ENCODE measurements at regions not wholly inside any gene's neighbourhood (a gene's known extent, or its start where the extent isn't known, plus 50 kb on each side); places are given as distances from the start of the nearest gene placed in this dataset.
"Not testable (repeated sequence)": the region's sequence is repeated elsewhere in the genome, so short reads cannot be mapped to it uniquely, and the experiment has no call there.

DNA sequence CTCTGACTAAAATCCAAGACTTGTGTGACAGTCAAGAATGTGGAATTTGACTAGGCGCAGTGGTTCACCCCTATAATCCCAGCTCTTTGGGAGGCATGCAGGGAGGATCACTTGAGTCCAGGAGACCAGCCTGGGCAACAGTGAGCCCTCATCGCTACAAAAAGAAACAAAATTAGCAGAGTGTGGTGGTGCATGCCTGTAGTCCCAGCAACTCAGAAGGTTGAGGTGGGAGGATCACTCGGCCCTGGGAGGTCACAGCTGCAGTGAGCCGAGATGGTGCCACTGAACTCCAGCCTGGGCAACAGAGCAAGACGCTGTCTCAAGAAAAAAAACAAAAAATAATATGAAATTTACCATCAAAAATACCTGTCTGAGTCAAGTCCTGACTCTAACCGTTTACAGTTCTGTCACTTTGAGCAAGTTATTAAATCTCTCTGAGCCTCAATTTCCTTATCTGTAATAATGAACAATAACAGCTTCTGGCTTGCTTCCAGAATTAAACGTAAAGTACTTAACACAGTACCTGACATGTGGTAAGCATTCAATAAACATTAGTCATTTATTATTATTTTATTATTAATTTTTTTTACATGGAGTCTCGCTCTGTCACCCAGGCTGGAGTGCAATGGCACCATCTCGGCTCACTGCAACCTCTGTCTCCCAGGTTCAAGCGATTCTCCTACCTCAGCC is 204.6 kb upstream of the TSC22D1 start:
- DNase-seq: no peak

DNA sequence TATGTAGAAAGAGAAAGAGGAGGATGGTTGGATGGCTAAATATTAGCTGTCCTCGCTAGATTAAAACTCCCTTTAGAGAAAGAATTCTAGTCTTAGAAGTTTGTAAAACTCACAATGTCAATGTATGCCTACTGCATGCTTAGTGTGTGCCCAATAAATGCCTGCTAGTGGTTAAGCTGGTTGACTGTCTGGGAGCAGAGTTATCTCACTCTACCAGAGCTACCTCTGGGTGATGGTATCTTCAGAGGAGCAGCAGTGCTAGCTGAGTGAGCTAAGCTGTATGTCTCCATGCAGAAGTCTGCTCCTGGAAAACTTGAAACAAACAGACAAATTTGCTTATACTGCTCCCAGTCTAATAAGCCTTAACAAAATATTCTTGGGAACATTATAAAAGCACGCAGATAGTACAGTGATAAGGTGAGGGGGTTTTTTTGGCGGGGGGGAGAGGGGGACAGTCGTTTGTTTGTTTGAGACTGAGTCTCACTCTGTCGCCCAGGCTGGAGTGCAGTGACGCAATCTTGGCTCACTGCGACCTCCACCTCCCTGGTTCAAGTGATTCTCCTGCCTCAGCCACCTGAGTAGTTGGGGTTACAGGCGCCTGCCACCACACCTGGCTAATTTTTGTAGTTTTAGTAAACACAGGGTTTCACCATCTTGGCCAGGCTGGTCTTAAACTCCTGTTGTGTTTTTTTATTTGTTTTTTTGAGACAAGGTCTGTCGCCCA is 202.8 kb upstream of the TSC22D1 start:
- DNase-seq: no peak

DNA sequence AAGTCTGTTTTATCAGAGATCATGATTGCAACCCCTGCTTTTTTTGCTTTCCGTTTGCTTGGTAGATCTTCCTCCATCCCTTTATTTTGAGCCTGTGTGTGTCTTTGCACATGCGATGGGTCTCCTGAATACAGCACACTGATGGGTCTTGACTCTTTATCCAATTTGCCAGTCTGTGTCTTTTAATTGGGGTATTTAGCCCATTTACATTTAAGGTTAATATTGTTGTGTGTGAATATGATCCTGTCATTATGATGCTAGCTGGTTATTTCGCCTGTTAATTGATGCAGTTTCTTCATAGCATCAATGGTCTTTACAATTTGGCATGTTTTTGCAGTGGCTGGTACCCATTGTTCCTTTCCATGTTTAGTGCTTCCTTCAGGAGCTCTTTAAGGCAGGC is 199.2 kb upstream of the TSC22D1 start:
- DNase-seq: not testable (repeated sequence)

- no peak for DNase-seq
Measured at GRCh38 chr13:44770951-44771350, 194.8 kb upstream of the TSC22D1 start.

GRCh38 chr13:44769686-44770085 is 193.6 kb upstream of the TSC22D1 start:
- DNase-seq: peak in 2 of 3 donors; percentile 47 to 60

- peak; percentile 85 to 96 (median 96) for DNase-seq
Measured at GRCh38 chr13:44768775-44769581, 192.8 kb upstream of the TSC22D1 start.

- peak; percentile 83 to 87 (median 85) for DNase-seq
Measured at GRCh38 chr13:44768239-44768638, 192.1 kb upstream of the TSC22D1 start.

GRCh38 chr13:44765001-44765471 is 188.9 kb upstream of the TSC22D1 start:
- DNase-seq: peak in 1 of 3 donors; percentile 6

GRCh38 chr13:44764302-44764692 is 188.2 kb upstream of the TSC22D1 start:
- peak in 1 of 3 donors; percentile 37 for DNase-seq

DNA sequence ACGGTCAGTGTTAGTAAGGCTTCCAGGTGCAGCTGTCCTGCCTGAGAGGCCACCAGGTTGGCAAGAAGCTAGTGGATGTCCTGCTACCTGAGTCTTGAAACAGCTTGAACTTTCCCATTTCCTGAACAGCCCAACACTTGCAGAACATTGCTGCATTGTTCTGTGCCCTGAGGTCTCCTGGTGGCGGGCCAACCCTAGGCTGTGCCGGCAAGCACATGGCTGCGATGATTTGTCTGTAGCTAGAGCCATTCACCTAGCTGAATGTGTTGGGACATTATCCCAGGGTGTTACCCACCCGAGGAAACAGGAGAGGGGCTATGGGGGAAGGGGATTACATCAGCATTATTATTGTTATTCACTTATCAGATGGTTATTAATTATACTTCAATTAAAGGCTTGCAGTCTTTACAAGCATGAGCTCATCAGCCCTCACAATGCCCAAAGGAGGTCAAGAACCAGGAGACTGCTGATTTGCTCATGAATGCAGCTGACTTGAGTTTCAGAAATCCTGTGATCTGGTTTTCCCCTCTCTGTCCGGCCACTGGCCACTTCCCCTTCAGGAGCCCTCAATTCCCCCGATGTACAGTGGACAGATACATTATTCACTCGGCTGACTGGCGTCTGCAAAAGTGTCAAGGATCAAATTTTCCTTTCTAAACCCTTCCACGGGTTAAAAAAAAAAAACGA is 187.6 kb upstream of the TSC22D1 start:
- DNase-seq: peak; percentile 89 to 94 (median 91)

GRCh38 chr13:44762911-44763310 is 186.8 kb upstream of the TSC22D1 start:
- peak; percentile 46 to 60 (median 49) for DNase-seq

DNA sequence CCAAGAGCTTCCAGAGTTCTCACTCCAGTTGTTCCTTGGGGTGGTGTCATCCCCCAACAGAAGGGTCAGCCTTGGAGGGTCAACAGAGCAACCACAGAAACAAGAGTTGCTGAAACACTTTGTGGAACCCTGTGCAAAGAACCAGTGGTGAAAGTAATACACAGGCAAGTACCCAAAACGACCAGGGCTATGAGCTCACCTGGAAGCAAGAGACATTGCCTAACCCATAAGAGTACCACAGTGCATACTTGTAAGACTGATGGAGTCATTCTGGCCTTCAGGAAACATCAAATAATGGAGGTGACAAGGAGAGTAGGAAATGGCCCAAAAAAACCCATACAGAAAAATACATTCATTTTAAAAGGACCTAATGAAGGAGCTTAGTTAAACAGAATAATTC is 184.3 kb upstream of the TSC22D1 start:
- DNase-seq: no peak

DNA sequence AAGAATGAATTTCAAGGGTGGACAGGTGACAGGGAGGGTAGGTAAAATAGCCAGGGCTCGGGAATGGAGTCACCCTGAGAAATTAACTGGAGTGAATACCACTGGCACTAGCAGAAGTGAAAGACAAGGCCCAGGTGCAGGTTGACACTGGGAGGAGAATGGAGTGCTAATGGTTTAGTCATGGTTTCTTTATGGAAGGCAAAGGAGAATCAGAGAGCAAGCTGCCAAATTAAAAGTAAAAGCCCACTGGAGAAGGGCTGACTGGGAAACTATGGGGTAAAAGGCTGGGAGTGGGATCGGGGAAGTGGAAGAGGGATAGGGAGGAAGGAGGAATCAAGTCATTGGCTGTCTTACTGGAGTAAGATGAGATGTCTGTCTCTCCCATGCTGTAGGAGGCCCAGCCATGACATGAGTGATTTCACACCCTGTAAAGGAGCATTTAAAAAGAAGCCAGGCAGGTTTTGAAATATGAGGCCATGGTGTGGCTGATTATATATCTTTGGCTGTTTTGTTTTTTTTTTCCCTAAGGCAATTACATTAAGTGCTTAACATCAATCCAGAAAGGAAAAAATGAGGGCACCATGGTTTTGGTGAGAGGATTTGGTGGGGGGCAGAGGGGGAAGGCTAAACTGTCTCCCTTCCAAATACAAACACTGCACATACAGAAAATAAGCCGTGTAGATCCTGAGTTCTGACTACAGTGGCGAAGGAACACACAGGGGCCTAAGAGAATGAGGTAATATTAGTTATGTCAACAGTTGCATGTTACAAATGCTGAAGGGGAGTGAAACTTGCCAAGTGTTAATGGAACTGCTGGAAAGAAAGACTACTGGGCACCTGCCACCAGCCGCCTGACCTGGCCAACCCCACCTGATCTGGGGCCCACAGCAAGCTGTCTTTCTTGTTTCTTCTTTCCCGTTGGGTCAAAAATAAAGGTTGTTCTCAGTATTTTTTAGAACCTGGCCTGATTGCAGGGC is 183.5 kb upstream of the TSC22D1 start:
- no peak for DNase-seq

DNA sequence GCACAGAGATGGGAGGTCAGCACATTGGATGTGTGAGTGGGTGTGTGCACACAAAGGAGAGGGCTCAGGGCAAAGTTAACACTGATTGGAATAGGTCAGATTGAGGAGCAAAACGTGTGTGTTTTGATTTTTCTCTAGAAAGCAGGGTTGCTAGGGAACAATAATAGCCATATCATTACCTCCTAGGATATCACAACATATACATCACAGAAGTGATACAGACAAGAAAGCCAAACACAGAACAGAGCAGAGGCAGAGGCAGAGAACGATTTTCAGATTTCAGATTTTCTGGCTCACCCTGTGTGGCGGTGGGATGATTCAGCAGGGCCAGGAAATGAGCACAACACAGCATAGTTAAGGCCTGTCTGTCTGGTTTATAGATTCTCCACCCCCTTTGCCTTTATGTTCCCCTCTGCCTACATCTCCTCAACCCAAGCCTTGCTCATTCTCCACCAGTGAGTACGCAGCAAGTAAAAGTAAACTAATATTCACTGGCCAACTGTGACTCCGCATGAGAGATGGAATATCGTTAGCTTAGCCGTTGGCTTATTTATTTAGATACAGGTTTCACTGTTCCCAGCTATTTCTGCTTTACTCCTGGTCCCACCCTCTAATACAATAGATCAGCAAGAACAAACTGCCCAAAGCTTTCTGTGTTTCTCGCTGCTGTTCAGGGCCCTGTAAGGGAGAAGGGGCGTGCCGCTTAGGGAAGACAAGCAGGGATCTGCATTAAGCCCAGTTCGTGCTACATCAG is 182.7 kb upstream of the TSC22D1 start:
- peak; percentile 47 to 57 (median 57) for DNase-seq

DNA sequence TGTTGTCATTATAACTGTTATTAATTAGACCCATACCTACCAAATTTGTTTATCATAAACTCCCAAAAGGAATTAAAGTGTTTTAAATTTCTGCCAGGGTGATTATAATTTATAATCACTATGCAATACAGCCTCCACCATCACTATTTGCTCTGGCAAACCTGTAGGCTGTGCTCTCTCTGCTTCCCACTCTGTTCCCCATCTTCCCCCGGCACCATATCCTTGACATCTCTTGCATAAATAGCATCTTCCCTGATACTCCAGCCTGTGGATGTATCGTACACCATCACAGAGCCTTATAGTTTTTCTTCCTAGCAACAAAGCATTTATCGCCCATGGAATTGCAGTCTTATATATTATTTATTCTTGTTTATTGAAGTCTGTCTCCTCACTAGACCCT is 181.5 kb upstream of the TSC22D1 start:
- no peak for DNase-seq

DNA sequence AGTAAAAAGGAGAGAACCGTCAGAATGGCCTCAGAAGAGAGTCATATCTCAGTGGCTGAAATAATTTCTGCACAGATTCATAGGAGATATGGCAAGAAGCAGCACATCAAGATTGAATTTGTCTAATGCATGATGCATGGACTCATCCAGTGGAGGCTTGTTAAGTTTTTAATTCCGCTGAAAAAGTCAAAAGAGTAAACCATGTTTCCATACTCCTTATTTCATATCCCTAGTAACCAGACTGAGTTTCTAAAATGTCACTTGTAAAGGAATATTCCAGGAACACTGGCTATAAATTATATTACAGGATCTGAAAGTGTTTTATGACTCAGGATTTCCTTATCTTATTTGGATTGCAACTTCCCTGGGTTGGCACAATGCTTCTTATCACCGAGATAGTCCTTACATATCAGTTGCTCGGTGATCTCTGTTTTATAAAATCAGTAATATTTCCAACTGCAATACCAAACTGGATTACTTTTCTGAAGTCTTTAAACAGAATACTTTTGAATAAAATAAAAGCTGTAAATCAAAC is 180.2 kb upstream of the TSC22D1 start:
- no peak for DNase-seq

- peak; percentile 26 to 60 (median 49) for DNase-seq
Measured at GRCh38 chr13:44755872-44756271, 179.7 kb upstream of the TSC22D1 start.

GRCh38 chr13:44752164-44752563 is 176.0 kb upstream of the TSC22D1 start:
- DNase-seq: no peak

DNA sequence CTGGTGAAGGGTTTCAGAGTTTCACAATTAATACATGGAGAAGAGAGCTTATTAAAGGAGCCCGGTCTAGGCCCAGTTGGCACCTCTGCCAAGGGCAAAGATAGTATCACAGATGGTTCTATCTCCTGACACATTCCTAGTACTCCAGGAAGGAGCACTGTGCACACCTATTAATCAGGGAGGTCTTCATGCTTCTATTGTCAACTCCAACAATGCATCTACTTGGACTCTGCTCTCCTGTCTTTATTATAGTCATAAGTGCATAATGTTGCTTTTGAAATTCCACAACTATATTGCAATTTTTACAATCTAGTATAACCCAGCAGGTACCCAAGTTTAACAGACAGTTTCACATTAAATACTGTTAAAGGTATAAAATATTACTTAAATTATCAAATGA is 174.5 kb upstream of the TSC22D1 start:
- DNase-seq: no peak

GRCh38 chr13:44749906-44750305 is 173.8 kb upstream of the TSC22D1 start:
- DNase-seq: no peak

GRCh38 chr13:44748439-44748838 is 172.3 kb upstream of the TSC22D1 start:
- DNase-seq: no peak
